Gastroesophageal sphincter (tissue), 3 donors: ENCODE measurements at regions not wholly inside any gene's neighbourhood (a gene's known extent, or its start where the extent isn't known, plus 50 kb on each side); places are given as distances from the start of the nearest gene placed in this dataset.

Experiments
- CTCF ChIP-seq, 4 experiments: fragments of 200-600 bp in 2 of 4; fragments of 450-650 bp in 2 of 4; sonication (generic) in 1 of 4; IDR thresholded peaks; one replicate each; pipeline ENCODE4 v1.5.1; 2017 to 2019; ENCODE audit warnings: antibody characterized with exemption in 4 of 4, mild to moderate bottlenecking in 2 of 4, moderate library complexity in 2 of 4
- POLR2A ChIP-seq, 2 donors: fragments of 450-650 bp; IDR thresholded peaks; one replicate each; pipeline ENCODE4 v1.6.1; 2017; ENCODE audit warnings: antibody characterized with exemption in 2 of 2, mild to moderate bottlenecking in 2 of 2, moderate library complexity in 1 of 2

- no peak for TF ChIP-seq CTCF (IDR thresholded peaks at IDR 0.05)
- TF ChIP-seq POLR2A (IDR thresholded peaks at IDR 0.05) = no peak
Observed at GRCh38 chr13:21320642-21321034, 138.5 kb downstream of the ZDHHC20 start.
